ENCODE measurements at regions not wholly inside any gene's neighbourhood (a gene's known extent, or its start where the extent isn't known, plus 50 kb on each side); places are given as distances from the start of the nearest gene placed in this dataset.

DNA sequence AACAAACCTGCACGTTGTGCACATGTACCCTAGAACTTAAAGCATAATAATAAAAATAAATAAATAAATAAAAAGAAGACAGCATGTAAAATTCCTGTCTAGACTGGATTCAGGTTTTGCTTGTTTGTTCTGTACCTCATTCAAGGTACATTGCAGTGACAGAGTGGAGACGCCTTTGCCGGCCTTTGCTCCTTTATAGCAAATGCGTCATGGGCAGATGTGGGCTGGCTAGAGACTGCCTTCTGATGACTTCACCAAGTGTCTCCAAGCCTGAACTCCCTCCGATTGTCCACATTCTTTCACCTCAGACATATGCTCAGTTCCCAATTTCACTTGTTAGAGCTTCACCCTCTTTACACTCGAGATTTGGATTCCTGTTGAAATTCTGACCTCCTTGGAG is 147.8 kb upstream of the ARHGAP20 start:
- no peak for TF ChIP-seq POLR2A (IDR thresholded peaks at IDR 0.05)
- TF ChIP-seq, protein P1, sequence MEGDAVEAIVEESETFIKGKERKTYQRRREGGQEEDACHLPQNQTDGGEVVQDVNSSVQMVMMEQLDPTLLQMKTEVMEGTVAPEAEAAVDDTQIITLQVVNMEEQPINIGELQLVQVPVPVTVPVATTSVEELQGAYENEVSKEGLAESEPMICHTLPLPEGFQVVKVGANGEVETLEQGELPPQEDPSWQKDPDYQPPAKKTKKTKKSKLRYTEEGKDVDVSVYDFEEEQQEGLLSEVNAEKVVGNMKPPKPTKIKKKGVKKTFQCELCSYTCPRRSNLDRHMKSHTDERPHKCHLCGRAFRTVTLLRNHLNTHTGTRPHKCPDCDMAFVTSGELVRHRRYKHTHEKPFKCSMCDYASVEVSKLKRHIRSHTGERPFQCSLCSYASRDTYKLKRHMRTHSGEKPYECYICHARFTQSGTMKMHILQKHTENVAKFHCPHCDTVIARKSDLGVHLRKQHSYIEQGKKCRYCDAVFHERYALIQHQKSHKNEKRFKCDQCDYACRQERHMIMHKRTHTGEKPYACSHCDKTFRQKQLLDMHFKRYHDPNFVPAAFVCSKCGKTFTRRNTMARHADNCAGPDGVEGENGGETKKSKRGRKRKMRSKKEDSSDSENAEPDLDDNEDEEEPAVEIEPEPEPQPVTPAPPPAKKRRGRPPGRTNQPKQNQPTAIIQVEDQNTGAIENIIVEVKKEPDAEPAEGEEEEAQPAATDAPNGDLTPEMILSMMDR (IDR thresholded peaks at IDR 0.05), result no peak

Data from testis (tissue), 2 donors.